Neuronal stem cell (in vitro differentiated cells): ENCODE measurements at regions not wholly inside any gene's neighbourhood (a gene's known extent, or its start where the extent isn't known, plus 50 kb on each side); places are given as distances from the start of the nearest gene placed in this dataset.

Experiments
- DNase-seq: peaks from one replicate; pipeline ENCODE4 v3.0.0-alpha.2; 2013; ENCODE audit warnings: low spot score
- H2AFZ ChIP-seq: one replicate; pipeline ENCODE4 v1.6.1; 2013; ENCODE audit warnings: mild to moderate bottlenecking, low read length, inconsistent platforms
- H2AK5ac ChIP-seq: 2 replicates; pipeline ENCODE4 v1.6.1; 2013; ENCODE audit warnings: low read depth, mild to moderate bottlenecking, inconsistent platforms, low read length, moderate library complexity, mixed read lengths
- H2BK120ac ChIP-seq: 2 replicates; pipeline ENCODE4 v1.6.1; 2013; ENCODE audit warnings: low read depth, mild to moderate bottlenecking, inconsistent platforms, low read length, moderate library complexity, mixed read lengths
- H2BK12ac ChIP-seq: one replicate; pipeline ENCODE4 v1.6.1; 2013; ENCODE audit warnings: low read length, inconsistent platforms
- H2BK15ac ChIP-seq: 2 replicates; pipeline ENCODE4 v1.6.1; 2013; ENCODE audit warnings: mild to moderate bottlenecking, low read length, inconsistent platforms, mixed read lengths
- H2BK5ac ChIP-seq: one replicate; pipeline ENCODE4 v1.6.1; 2013; ENCODE audit warnings: inconsistent platforms, mild to moderate bottlenecking, low read length, moderate library complexity
- H3K14ac ChIP-seq: one replicate; pipeline ENCODE4 v1.6.1; 2013; ENCODE audit warnings: low read length, inconsistent platforms
- H3K18ac ChIP-seq: 2 replicates; pipeline ENCODE4 v1.6.1; 2013; ENCODE audit warnings: low read length, inconsistent platforms
- H3K23ac ChIP-seq: 2 replicates; pipeline ENCODE4 v1.6.1; 2013; ENCODE audit warnings: low read depth, mild to moderate bottlenecking, mixed read lengths, low read length, inconsistent platforms; ENCODE audit not compliant: poor library complexity
- H3K27ac ChIP-seq: replicated peaks from 3 replicates; pipeline ENCODE4 v1.5.1; 2013; ENCODE audit warnings: low read length, inconsistent platforms
- H3K27me3 ChIP-seq, 3 experiments: 2 replicates each; pipeline ENCODE4 v1.6.1; 2013; ENCODE audit warnings: low read length in 3 of 3, mild to moderate bottlenecking in 2 of 3, inconsistent platforms in 1 of 3, low read depth in 1 of 3, mixed read lengths in 1 of 3, moderate library complexity in 1 of 3; ENCODE audit not compliant: control insufficient read depth in 3 of 3, insufficient read depth in 3 of 3
- H3K36me3 ChIP-seq, 2 donors: replicated peaks in 1 of 2; 2 replicates each; pipeline ENCODE4 v1.6.1; 2013; ENCODE audit warnings: low read length in 2 of 2; ENCODE audit not compliant: control insufficient read depth in 2 of 2, insufficient read depth in 2 of 2
- H3K4ac ChIP-seq: 2 replicates; pipeline ENCODE4 v1.6.1; 2013; ENCODE audit warnings: inconsistent platforms, mild to moderate bottlenecking, low read length, moderate library complexity
- H3K4me1 ChIP-seq, 2 donors: 1 replicate in 1 of 2; 2 replicates in 1 of 2; pipeline ENCODE4 v1.6.1; 2013; ENCODE audit warnings: low read length in 2 of 2, low read depth in 1 of 2; ENCODE audit not compliant: control insufficient read depth in 2 of 2, insufficient read depth in 1 of 2
- H3K4me2 ChIP-seq: one replicate; pipeline ENCODE4 v1.6.1; 2013; ENCODE audit warnings: mild to moderate bottlenecking, low read length, inconsistent platforms; ENCODE audit not compliant: insufficient read depth, poor library complexity, severe bottlenecking
- H3K4me3 ChIP-seq, 2 donors: 2 replicates each; pipeline ENCODE4 v1.5.1; 2013; ENCODE audit warnings: low read length in 2 of 2, mild to moderate bottlenecking in 2 of 2, inconsistent platforms in 1 of 2, moderate library complexity in 1 of 2
- H3K79me1 ChIP-seq: one replicate; pipeline ENCODE4 v1.6.1; 2013; ENCODE audit warnings: low read depth, mild to moderate bottlenecking, inconsistent platforms, low read length, moderate library complexity
- H3K9ac ChIP-seq: one replicate; pipeline ENCODE4 v1.6.1; 2013; ENCODE audit warnings: mild to moderate bottlenecking, low read depth, low read length, inconsistent platforms; ENCODE audit not compliant: poor library complexity
- H3K9me3 ChIP-seq, 2 donors: replicated peaks in 1 of 2; 2 replicates each; pipeline versions ENCODE3 to v1.6.1; 2013; ENCODE audit warnings: low read length in 2 of 2, mild to moderate bottlenecking in 2 of 2, inconsistent platforms in 1 of 2, low read depth in 1 of 2, mixed read lengths in 1 of 2, moderate library complexity in 1 of 2; ENCODE audit not compliant: control insufficient read depth in 2 of 2, insufficient read depth in 1 of 2
- H4K8ac ChIP-seq: one replicate; pipeline ENCODE4 v1.6.1; 2013; ENCODE audit warnings: low read depth, mild to moderate bottlenecking, inconsistent platforms, low read length, moderate library complexity
- H4K91ac ChIP-seq: one replicate; pipeline ENCODE4 v1.6.1; 2013; ENCODE audit warnings: low read length, low read depth, mild to moderate bottlenecking, inconsistent platforms; ENCODE audit not compliant: poor library complexity
- WGBS, 2 donors: extraction: QIAGEN DNeasy Blood & Tissue Kit; methylation state at CpG; one replicate each; pipeline ENCODE4 v1.1.7; 2013; ENCODE audit warnings: missing lambda C conversion rate in 2 of 2, mixed read lengths in 1 of 2; ENCODE audit not compliant: insufficient read length in 2 of 2, insufficient replicate concordance in 1 of 2; ENCODE audit errors: extremely low coverage in 2 of 2; 5-methylcytosine and 5-hydroxymethylcytosine counted together

DNA sequence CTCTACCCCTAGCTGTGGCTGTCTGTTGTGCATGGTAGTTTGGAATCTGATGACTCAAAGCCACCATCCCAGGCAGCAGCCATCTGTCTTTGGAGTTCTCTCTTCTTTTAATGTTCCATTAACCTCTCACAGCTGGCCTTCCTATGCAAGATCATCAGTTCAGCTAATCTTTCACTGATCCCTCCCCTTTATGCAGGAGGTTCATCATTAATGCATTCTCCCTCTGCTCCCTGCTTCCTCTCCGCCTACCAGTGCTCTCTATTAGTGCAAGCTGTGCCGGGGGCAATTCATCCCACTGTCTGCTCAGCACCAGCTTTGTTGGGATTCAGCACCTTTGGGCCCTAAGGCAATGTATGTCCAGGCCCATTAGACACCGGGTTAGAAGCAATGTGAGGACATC is 413.0 kb upstream of the LRRC4C start:
- Histone ChIP-seq H3K27ac (no peak overlapping the region), H3K4me1 (peaks cover 0 to 5% of the 10 kb centered on the region in 2 donors)
- no peak for DNase-seq

GRCh38 chr11:41872870-41873269 is 413.4 kb upstream of the LRRC4C start:
- Histone ChIP-seq H3K36me3 (no peaks in the 10 kb centered on the region), H2AK5ac (no peak overlapping the region), H3K79me1 (no peaks in the 10 kb centered on the region), H4K91ac (no peak overlapping the region), H3K18ac (no peak overlapping the region), H3K4me3 (no peak overlapping the region), H3K4me1 (peaks cover 0 to 5% of the 10 kb centered on the region in 2 donors), H2BK12ac (no peak overlapping the region), H4K8ac (no peak overlapping the region), H3K27me3 (no peaks in the 10 kb centered on the region), H3K27ac (no peak overlapping the region), H2AFZ (no peak overlapping the region), H3K9ac (no peak overlapping the region), H3K4ac (no peak overlapping the region), H2BK120ac (no peak overlapping the region), H3K9me3 (no peaks in the 10 kb centered on the region), H3K23ac (no peak overlapping the region), H2BK5ac (no peak overlapping the region), H3K4me2 (no peak overlapping the region), H2BK15ac (no peak overlapping the region), H3K14ac (no peak overlapping the region)
- no CpG with 5 or more reads among the region's 4 CpGs for WGBS, 2 donors
- DNase-seq = no peak

More for the DNA sequence above, 413.0 kb upstream of the LRRC4C start:
- H3K23ac ChIP-seq = no peak overlapping the region
- H2BK12ac ChIP-seq = no peak overlapping the region
- no peak overlapping the region for H3K4me2 ChIP-seq
- WGBS, 2 donors = no CpG with 5 or more reads among the region's 3 CpGs
- no peaks in the 10 kb centered on the region for H3K79me1 ChIP-seq
- H3K14ac ChIP-seq = no peak overlapping the region
- no peaks in the 10 kb centered on the region for H3K9me3 ChIP-seq
- H2AFZ ChIP-seq = no peak overlapping the region
- no peak overlapping the region for H2BK5ac ChIP-seq
- no peak overlapping the region for H2BK15ac ChIP-seq
- H3K4me3 ChIP-seq = peak overlapping the region in 1 of 2 donors; percentile 10
- H3K36me3 ChIP-seq = no peaks in the 10 kb centered on the region
- no peak overlapping the region for H2AK5ac ChIP-seq
- no peaks in the 10 kb centered on the region for H3K27me3 ChIP-seq
- no peak overlapping the region for H4K8ac ChIP-seq
- H3K4ac ChIP-seq = no peak overlapping the region
- H2BK120ac ChIP-seq = no peak overlapping the region
- H3K9ac ChIP-seq = no peak overlapping the region
- no peak overlapping the region for H4K91ac ChIP-seq
- no peak overlapping the region for H3K18ac ChIP-seq

- no peak overlapping the region for H3K14ac ChIP-seq
- no peaks in the 10 kb centered on the region for H3K27me3 ChIP-seq
- WGBS, 2 donors = no CpG with 5 or more reads among the region's 2 CpGs
- DNase-seq = no peak
- no peak overlapping the region for H4K91ac ChIP-seq
- H3K18ac ChIP-seq = no peak overlapping the region
- no peak overlapping the region for H4K8ac ChIP-seq
- H3K4ac ChIP-seq = no peak overlapping the region
- no peak overlapping the region for H2BK120ac ChIP-seq
- no peak overlapping the region for H3K4me2 ChIP-seq
- no peak overlapping the region for H2AK5ac ChIP-seq
- H3K36me3 ChIP-seq = no peaks in the 10 kb centered on the region
- no peak overlapping the region for H2BK12ac ChIP-seq
- no peak overlapping the region for H3K27ac ChIP-seq
- no peak overlapping the region for H2BK15ac ChIP-seq
- no peaks in the 10 kb centered on the region for H3K9me3 ChIP-seq
- no peaks in the 10 kb centered on the region for H3K79me1 ChIP-seq
- no peak overlapping the region for H2BK5ac ChIP-seq
- no peak overlapping the region for H3K9ac ChIP-seq
- no peaks in the 10 kb centered on the region for H3K4me1 ChIP-seq
- no peak overlapping the region for H2AFZ ChIP-seq
- H3K4me3 ChIP-seq = no peak overlapping the region
- no peak overlapping the region for H3K23ac ChIP-seq
Observed at GRCh38 chr11:41878095-41878494, 418.6 kb upstream of the LRRC4C start.

- Histone ChIP-seq H2BK15ac (no peak overlapping the region), H3K4me3 (no peak overlapping the region), H2BK12ac (no peak overlapping the region), H3K9ac (no peak overlapping the region), H2AFZ (no peak overlapping the region), H3K9me3 (no peaks in the 10 kb centered on the region), H3K4me2 (no peak overlapping the region), H4K91ac (no peak overlapping the region), H3K14ac (no peak overlapping the region), H2BK120ac (no peak overlapping the region), H2AK5ac (no peak overlapping the region), H3K23ac (no peak overlapping the region), H3K27ac (no peak overlapping the region), H3K4ac (no peak overlapping the region), H2BK5ac (no peak overlapping the region), H4K8ac (no peak overlapping the region), H3K18ac (no peak overlapping the region), H3K79me1 (no peaks in the 10 kb centered on the region), H3K4me1 (no peaks in the 10 kb centered on the region), H3K27me3 (no peaks in the 10 kb centered on the region), H3K36me3 (no peaks in the 10 kb centered on the region)
- no peak for DNase-seq
Observed at GRCh38 chr11:41879214-41879613, 419.8 kb upstream of the LRRC4C start.
